GM21447 (cell line): ENCODE measurements at regions not wholly inside any gene's neighbourhood (a gene's known extent, or its start where the extent isn't known, plus 50 kb on each side); places are given as distances from the start of the nearest gene placed in this dataset.

Source experiments
- ATAC-seq: cut with Tn5 transposase; IDR thresholded peaks from one replicate; pipeline ENCODE4 v1.9.1; 2021; ENCODE audit not compliant: unreplicated experiment

DNA sequence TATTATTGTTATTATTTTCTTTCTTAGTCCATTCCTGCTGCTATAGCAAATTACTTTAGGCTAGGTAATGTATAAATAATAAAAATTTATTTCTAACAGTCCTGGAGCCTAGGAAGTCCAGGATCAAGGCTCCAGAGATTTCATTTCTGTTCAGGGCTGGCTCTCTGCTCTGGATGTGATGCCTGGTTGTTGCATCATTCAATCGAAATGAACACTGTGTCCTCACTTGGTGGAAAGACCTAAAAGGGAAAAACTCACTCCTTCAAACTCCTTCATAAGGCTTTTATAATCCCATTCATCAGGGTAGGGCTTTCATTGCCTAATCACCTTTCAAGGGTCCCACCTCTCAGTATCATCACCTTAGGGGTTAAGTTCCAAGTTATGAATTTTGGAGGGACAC is 395.0 kb downstream of the EFNB2 start:
- ATAC-seq, result no peak

DNA sequence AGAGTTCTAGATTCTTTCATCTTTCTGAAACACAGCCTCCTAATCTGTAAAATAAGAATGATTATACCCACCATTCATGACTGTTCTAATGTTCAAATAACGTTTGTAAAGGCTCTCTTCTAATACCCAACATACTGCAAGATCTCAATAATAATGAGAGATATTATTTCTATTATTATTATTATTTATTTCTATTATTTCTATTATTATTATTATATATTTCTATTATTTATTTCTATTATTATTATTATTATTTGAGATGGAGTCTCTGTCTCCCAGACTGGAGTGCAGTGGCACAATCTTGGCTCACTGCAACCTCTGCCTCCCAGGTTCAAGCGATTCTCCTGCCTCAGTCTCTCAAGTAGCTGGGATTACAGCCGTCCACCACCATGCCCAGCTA is 395.5 kb downstream of the EFNB2 start:
- ATAC-seq, result no peak

GRCh38 chr13:106139377-106139776 is 396.1 kb downstream of the EFNB2 start:
- ATAC-seq, result no peak

- no peak for ATAC-seq
Measured at GRCh38 chr13:106138620-106139019, 396.8 kb downstream of the EFNB2 start.

DNA sequence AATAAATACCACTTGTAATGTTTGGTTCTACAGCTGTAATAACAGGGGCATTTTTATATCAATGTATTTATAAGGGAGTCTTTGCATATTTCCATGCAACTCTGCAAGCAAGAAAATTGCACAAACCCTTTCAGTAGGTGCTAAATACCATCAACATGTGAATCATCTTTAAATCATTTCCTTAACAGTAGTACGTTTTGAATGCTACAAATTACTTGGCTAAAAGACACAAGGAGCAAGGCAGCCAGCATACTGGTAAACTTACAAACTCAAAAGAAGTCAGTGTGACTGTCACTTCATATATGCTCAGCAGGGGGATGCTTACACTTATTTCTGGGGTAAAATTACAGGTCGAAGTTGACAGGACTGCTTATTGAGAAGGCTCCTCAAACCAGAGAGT is 402.4 kb downstream of the EFNB2 start:
- ATAC-seq, result no peak

DNA sequence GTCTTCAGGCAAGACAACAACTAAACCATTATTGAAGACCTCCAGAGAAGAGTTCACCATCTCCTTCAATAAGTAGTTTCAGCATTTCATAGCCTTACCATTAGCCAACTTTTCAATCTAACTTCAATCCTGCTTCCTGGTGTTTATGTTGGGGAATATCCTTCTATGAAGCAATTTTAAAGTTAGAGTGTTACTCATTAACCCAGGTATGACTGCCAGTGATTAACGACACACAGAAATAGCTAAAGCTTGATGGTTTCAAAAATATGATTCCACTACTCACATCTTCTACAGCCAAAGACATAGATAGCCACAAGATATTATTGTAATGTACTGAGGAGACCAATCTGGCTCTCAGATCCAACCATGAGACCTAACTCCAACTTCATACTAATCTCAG is 403.2 kb downstream of the EFNB2 start:
- ATAC-seq, result no peak

DNA sequence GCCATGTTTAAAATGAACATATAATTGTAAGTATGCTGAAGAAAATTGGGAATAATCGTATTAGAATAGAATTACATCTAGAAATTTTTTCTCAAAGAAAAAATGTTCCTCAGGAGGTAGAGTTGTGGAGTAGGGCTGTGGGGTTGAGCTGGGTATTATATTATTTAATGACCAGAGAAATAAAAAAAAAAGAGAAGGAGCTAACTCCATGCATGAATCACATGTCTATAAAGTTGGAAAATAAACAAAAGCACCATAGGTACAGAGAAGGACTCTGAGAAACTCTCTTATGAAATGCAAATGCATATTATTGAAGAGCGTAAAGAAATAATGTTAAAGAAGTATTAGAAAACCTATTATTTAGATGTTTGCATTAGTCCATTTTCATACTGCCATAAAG is 405.5 kb downstream of the EFNB2 start:
- no peak for ATAC-seq

GRCh38 chr13:106129273-106129672 is 406.2 kb downstream of the EFNB2 start:
- ATAC-seq, result no peak

- ATAC-seq, result no peak
Measured at GRCh38 chr13:106122234-106122633, 413.2 kb downstream of the EFNB2 start.

DNA sequence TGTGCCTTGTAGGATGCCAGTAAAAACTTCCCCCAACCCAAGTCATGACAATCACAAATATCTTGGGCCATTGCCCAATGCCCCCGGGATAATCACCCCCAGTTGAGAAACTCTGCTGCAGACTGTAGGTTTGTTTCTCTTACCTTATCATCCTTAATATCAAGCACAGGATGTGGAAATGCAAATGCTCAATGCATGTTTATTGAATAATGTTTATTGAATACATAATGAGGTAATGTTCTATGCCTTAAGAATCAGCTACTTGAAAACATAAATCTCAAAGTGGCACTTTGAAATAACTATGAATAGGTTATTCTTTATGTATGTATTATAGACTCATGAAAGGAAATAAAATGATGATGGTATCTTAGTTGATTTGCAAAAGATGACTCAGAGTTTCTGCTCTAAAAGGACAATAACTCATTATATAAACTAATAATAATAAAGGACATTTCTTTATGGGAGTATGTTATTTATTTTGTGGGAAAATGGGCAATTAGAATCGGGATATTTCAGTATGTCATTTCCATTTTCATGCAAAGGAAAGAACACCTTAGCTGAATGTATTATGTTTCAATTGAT is 414.2 kb downstream of the EFNB2 start:
- no peak for ATAC-seq

GRCh38 chr13:106118996-106119395 is 416.5 kb downstream of the EFNB2 start:
- no peak for ATAC-seq

DNA sequence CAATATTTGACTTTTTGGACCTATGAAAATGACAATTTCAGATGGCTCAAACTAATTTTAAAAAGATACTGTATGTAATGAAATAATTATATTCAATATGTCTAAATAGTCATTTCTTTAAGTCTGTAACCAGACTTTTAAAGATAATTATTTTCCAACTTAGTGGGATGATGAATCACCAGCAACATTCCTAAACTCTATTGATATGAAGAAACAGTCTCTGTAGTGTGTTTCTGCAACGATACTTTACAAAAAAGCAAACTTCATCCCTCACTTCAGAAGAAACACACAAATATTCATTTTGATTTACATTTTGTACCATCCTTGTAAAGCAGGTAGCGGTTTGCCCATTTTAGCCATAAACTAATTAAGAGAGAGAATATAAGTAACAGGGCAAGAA is 417.4 kb downstream of the EFNB2 start:
- ATAC-seq, result no peak

GRCh38 chr13:106117640-106118039 is 417.8 kb downstream of the EFNB2 start:
- no peak for ATAC-seq

DNA sequence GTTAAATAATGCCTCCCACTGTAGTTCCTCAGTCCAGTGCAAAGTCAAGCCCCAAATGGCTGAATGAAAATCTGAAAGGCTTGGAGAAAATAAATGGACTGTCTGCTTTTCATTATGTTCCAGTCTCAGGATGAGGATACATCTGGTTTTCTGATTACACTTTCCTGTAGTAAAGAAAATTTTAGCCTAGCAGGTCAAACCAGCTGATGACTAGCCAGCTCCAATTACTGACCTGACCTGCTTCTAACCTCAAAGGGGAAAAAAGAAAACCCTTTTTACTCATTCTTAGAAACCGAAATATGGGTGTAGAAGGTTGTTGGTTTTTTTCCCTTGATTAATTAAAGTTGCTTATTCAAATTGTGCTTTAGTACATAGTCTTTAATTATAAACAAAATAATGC is 418.4 kb downstream of the EFNB2 start:
- ATAC-seq, result no peak

- no peak for ATAC-seq
Measured at GRCh38 chr13:106115081-106115480, 420.4 kb downstream of the EFNB2 start.

GRCh38 chr13:106113796-106114195 is 421.7 kb downstream of the EFNB2 start:
- ATAC-seq, result no peak

- ATAC-seq, result no peak
Measured at GRCh38 chr13:106112191-106112590, 423.3 kb downstream of the EFNB2 start.

GRCh38 chr13:106110241-106110855 is 425.1 kb downstream of the EFNB2 start:
- no peak for ATAC-seq

- no peak for ATAC-seq
Measured at GRCh38 chr13:106109391-106109791, 426.1 kb downstream of the EFNB2 start.

DNA sequence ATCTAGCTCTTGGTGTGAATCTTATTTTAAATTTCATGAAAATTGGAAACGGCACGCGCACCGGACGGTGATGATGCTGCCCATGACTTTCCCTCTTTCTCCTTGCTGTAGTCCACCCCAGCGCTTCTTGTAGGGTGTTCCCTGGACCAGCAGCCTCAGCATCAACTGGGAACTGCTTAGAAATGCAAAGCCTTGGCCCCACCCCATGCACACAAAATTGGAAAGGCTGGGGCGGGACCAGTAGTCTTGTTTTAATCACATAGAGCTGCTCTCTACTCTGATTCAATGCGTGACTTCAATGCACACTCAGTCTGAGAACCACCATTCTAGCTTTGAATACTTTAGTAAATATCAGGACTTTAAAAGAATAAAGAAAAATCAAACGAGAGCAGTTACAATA is 427.1 kb downstream of the EFNB2 start:
- no peak for ATAC-seq

DNA sequence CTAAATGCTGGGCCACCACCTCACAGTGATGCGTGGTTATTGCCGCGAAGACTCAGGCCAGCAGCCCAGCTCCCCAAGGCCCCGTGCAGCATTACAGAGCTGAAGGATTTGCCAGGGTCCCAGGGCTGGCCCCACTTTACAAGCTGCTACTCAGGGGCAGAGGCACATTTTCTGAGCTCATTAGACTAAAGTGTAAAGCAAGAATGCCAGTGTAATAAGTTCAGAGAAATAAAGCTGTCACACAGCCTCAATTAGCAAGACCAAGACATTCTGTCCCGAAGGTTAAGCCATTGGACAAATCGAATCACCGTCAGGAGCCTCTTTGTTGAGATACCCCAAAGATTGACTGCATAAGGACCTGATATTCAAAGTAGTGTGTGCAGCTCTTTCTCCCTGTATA is 428.4 kb downstream of the EFNB2 start:
- no peak for ATAC-seq

GRCh38 chr13:106105153-106105552 is 430.3 kb downstream of the EFNB2 start:
- ATAC-seq, result no peak

- no peak for ATAC-seq
Measured at GRCh38 chr13:106104281-106104901, 431.1 kb downstream of the EFNB2 start.
